ENCODE measurements at regions not wholly inside any gene's neighbourhood (a gene's known extent, or its start where the extent isn't known, plus 50 kb on each side); places are given as distances from the start of the nearest gene placed in this dataset.
"Not testable (repeated sequence)": the region's sequence is repeated elsewhere in the genome, so short reads cannot be mapped to it uniquely, and the experiment has no call there.

- not testable (repeated sequence) for DNase-seq (ENCODE audit: low spot score)
Observed at GRCh38 chr7:65145710-65146109, 139.2 kb upstream of the ERV3-1 start.

GRCh38 chr7:65145008-65145407 is 138.5 kb upstream of the ERV3-1 start:
- not testable (repeated sequence) for DNase-seq (ENCODE audit: low spot score)

GRCh38 chr7:65144557-65144956 is 138.1 kb upstream of the ERV3-1 start:
- DNase-seq (ENCODE audit: low spot score): not testable (repeated sequence)

GRCh38 chr7:65144119-65144518 is 137.6 kb upstream of the ERV3-1 start:
- not testable (repeated sequence) for DNase-seq (ENCODE audit: low spot score)

- DNase-seq (ENCODE audit: low spot score): not testable (repeated sequence)
Observed at GRCh38 chr7:65141894-65142293, 135.4 kb upstream of the ERV3-1 start.

DNA sequence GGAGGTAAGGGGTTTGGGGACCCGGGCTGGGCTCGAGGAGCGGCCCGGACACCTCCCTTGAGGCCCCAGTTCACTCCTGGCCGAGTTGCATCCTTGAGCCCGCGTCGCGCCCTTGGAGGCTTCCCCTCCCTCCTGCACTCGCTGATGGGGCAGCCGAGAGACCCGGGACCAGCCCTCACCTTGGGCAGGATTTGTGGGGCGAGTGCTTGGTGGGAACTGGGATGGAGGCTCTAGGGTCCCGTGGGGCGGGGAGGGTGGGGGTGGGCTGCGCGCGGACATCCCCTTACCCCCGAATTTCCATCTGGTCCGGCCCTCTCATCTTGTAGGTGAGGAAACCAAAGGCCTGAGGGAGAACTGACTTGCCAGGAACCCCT is 134.9 kb upstream of the ERV3-1 start:
- DNase-seq (ENCODE audit: low spot score): not testable (repeated sequence)

DNA sequence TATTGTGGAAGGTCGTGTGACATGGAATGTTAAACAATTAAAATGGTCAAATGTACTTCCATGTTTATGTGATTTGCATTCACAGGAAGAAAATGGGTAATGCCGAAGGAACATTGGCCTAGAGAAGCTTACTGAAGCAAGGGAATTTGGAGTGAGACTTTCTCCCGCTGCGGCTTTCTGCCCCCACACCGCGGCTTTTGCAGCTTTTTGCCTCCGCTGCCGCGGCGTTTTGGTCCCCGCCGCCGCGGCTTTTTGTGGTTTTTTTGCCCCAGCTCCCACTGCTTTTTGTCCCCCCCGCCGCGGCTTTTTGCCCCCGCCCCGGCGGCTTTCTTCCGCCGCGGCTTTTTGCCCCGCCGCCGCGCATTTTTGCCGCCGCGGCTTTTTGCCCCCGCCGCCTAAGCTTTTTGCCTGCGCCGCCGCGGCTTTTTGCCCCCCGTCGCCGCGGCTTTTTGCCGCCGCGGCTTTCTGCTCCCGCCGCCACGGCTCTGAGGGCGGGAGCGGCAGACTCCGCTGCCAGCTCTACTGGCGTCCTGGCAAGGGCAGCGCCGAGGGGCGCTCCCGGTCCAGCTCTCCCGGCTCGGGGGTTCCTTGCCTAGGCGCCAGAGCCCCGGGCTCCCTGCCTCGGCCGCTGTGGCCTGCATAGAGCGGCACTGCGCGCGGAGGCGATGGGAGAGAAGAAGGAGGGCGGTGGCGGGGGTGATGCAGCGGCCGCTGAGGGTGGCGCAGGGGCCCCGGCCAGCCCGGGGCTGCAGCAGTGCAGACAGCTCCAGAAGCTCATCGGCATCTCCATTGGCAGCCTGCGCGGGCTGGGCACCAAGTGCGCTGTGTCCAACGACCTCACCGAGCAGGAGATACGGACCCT is 134.3 kb upstream of the ERV3-1 start:
- not testable (repeated sequence) for DNase-seq (ENCODE audit: low spot score)

DNA sequence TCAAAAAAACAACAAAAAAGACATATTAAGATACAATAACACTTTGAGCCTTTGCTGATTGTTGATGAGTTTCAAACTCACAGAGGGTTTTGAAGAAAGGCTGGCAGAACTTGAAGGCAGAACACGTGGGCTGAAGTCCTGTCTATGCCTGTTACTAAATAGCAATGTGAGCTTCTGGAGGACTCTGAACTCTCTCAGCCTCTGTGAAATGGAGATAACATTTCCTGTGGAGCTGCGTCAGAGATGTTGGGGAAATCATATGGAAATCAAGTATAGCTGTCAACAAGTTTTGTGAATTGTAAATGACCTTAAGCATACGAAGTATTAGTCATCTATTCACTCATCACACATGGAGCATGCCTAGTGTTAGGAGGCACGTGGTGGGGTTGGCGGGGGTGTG is 130.4 kb upstream of the ERV3-1 start:
- DNase-seq (ENCODE audit: low spot score): not testable (repeated sequence)

- not testable (repeated sequence) for DNase-seq (ENCODE audit: low spot score)
Observed at GRCh38 chr7:65133087-65133486, 126.6 kb upstream of the ERV3-1 start.

DNA sequence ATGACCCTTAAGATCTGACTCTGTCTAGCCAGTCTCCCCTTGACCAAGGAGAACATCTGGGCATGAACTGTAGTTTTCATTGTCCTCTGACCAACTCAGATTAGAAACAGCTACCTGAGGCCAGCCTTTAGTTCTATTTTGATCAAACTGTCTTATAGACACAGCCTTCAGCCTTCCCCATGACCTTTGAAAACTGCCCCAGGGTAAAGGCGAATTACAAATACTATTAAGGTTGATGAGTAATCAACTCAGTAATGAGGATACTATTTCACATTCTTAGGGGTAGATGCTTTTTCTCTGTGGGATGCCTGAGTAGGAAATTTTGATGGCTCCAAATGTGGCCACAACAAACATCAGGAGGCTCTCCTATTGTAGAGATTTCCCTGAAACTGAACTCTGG is 125.8 kb upstream of the ERV3-1 start:
- DNase-seq (ENCODE audit: low spot score): not testable (repeated sequence)

GRCh38 chr7:65127364-65127763 is 120.9 kb upstream of the ERV3-1 start:
- DNase-seq (ENCODE audit: low spot score): not testable (repeated sequence)

DNA sequence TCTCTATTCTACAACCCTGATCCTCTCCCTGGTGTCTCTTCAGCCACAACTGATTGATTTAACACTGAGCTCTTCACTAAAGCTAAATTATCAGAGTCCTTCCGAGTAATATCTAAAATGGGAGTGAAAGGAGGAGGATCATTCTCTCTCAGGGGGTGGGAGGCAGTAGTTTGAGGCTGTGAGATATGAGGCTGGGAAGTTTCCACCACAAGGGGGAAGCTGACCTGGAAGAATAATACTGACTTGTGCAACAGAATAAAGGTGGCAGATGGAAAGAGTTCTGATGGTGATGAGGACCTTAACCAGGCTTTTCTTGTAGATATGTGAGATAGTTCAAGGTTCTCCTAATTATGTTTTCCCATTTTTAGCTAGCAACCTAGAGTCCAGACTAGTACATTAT is 118.1 kb upstream of the ERV3-1 start:
- DNase-seq (ENCODE audit: low spot score): not testable (repeated sequence)

DNA sequence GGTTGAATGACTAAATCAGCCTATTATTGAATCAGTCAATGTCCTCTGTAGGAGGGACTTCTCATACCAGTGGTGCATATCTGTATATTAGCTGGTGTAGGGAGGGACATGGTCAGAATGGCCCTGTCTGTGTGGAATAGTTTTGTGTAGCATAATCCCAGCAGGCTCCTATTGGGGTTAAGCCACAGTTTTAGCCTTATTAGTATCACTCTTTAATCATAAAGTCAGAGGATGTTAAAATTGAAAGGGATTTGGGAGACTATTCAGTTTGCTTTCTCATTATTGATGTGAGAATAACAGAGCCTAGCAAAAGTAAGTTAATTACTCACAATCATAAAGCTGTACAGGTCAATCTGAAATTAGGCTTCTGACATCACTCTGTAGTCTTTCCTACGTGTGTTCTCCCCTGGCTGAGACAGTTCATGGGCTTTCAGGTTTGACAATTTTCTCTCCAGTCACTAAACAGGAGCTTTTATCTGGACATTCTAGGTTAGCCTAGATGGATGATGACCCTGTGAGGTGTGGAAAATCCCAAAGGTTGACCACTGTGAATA is 99.2 kb upstream of the ERV3-1 start:
- not testable (repeated sequence) for DNase-seq (ENCODE audit: low spot score)

DNA sequence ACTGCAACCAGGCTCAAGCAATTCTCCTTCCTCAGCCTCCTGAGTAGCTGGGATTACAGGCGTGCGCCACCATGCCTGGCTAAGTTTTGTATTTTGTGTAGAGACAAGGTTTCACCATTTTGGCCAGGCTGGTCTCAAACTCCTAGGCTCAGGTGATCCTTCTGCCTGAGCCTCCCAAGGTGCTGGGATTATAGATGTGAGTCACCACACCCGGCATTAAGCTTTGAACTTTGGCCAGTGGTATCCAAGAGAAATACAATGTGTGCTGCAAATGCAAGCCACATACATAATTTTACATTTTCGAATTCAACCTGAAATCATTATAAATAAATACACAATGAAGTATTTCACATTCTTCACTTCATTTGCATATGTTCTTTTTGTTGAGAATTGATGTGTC is 94.0 kb upstream of the ERV3-1 start:
- not testable (repeated sequence) for DNase-seq (ENCODE audit: low spot score)

GRCh38 chr7:65081669-65082055 is 75.2 kb upstream of the ERV3-1 start:
- DNase-seq (ENCODE audit: low spot score): not testable (repeated sequence)

DNA sequence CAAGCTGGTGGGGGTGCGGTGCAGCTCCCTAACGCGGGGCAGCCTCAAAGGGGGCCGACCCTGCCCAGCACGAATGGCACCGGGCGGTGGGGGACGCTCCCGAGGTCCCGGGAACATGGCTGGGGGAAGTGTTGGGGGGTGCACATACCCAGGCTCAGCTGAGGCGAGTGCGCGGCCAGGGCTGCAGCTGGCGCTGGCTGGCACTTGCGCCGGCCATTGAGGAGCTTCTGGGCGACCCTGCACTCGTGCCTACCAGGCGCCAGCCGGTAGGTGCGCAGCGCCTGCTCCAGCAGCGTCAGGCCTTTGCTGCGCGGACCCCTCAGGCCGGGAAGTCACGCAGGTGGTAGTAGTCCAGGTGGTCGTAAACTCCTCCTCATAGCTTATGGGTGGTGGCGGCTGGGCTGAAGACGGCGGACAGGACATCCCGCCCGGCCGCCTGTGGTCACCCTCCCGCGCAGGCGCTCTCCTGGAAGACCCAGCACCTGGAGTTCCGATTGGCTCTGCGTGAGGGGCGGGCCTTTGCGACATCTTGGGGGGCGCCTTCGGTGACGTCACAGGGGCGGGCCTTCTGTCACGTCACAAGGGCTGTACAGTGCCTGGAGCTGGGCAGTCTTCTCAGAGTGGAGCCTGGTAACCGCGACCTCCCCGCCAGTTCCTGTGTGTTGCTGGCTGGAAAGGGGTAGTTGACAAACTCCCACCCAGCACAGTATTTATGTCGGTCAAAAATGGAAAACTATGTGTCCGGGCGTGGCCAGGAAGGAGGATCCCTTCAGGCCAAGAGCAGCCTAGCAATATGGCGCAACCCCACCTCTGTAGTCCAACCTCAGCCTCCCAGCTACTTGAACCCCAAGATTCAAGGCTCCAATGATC is 74.5 kb upstream of the ERV3-1 start:
- peak; percentile 89 for DNase-seq (ENCODE audit: low spot score)

GRCh38 chr7:65074959-65075358 is 68.5 kb upstream of the ERV3-1 start:
- not testable (repeated sequence) for DNase-seq (ENCODE audit: low spot score)

- not testable (repeated sequence) for DNase-seq (ENCODE audit: low spot score)
Observed at GRCh38 chr7:65073160-65073559, 66.7 kb upstream of the ERV3-1 start.

DNA sequence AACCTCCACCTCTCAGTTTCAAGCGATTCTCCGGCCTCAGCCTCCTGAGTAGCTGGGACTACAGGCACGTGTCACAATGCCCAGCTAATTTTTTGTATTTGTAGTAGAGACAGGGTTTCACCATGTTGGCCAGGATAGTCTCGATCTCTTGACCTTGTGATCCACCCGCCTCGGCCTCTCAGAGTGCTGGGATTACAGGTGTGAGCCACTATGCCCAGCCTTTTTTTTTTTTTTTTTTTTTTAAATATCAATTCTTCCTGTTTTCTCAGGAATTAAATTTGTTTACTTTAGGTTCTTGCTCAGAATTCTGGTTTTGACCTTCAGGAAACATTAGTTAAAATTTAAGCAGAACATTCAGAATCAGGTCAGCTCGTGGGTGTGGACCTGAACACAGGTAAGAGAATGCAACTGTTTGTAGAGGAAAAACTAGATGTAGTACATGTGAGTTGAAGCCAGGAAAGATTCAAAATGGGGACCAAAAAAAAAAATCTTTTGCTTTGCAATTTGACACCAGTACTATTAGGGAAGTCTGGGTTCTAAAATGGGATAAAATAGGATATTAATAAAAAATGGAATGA is 65.5 kb upstream of the ERV3-1 start:
- DNase-seq (ENCODE audit: low spot score): not testable (repeated sequence)

GRCh38 chr7:65069476-65069875 is 63.0 kb upstream of the ERV3-1 start:
- not testable (repeated sequence) for DNase-seq (ENCODE audit: low spot score)

DNA sequence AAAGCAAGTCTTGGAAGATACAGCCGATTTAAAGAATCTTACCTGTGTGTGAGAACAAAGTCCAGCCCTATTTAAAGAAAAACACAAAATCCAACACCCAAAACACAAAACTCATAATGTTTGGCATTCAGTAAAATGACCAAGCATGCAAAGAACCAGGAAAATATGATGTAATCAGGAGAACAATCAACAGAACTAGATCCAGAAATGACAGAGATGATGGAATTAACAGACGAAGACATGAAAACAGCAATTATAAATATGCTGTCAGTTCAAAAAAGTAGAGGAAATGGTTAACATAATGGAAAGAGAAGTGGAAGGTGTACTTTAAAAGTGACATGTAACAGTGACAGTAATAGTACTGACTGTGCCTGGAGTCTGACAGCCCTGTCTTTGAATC is 56.1 kb upstream of the ERV3-1 start:
- DNase-seq (ENCODE audit: low spot score): not testable (repeated sequence)

DNA sequence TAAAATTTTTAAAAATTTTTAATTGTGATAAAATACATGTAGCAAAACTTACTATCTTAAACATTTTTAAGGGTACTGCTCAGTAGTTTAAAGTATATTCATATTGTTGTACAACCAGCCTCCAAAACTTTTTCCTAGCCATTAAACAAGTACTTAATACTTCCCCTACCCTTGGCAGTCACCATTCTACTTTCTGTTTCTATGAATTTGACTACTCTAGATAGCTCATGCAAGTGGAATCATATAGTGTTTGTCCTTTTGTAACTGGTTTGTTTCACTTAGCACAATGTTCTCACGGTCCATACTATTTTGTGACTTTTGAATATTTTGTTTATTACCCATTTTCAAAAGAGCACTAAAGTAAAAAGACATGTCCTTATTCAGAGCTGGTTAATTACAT is 52.8 kb upstream of the ERV3-1 start:
- not testable (repeated sequence) for DNase-seq (ENCODE audit: low spot score)
